OCI-LY3 (cell line): ENCODE measurements at regions not wholly inside any gene's neighbourhood (a gene's known extent, or its start where the extent isn't known, plus 50 kb on each side); places are given as distances from the start of the nearest gene placed in this dataset.

Experiments
- H2AFZ ChIP-seq: fragments of 200-600, 300-600 bp; shearing (Covaris generic); 2 replicates; pipeline ENCODE4 v1.6.0; 2014; ENCODE audit warnings: antibody characterized with exemption, low read depth, low read length
- H3K27ac ChIP-seq: fragments of 200-600, 300-600 bp; sonication (generic); 2 replicates; pipeline ENCODE4 v1.5.1; 2014; ENCODE audit warnings: mild to moderate bottlenecking, low read length, moderate library complexity, mixed read lengths
- H3K27me3 ChIP-seq: fragments of 200-600, 300-600 bp; sonication (generic); 2 replicates; pipeline ENCODE4 v1.6.1; 2014; ENCODE audit warnings: low read depth, low read length, mixed read lengths
- H3K36me3 ChIP-seq: fragments of 200-600, 300-600 bp; sonication (generic); replicated peaks from 2 replicates; pipeline ENCODE3; 2014; ENCODE audit warnings: low read depth, low read length, mixed read lengths
- H3K4me1 ChIP-seq: fragments of 300-600, 200-600 bp; sonication (generic); 2 replicates; pipeline ENCODE4 v1.6.1; 2014; ENCODE audit warnings: low read length, mixed read lengths
- H3K4me2 ChIP-seq: fragments of 200-600, 300-600 bp; sonication (generic); 2 replicates; pipeline ENCODE4 v1.6.1; 2014; ENCODE audit warnings: low read length, mixed read lengths
- H3K4me3 ChIP-seq: fragments of 300-600, 200-600 bp; sonication (generic); 2 replicates; pipeline ENCODE4 v1.5.1; 2014; ENCODE audit warnings: antibody characterized with exemption, mild to moderate bottlenecking, low read length, moderate library complexity
- H3K79me2 ChIP-seq: fragments of 300-600, 200-600 bp; shearing (Covaris generic); 2 replicates; pipeline ENCODE4 v1.6.1; 2014; ENCODE audit warnings: mild to moderate bottlenecking, low read length, mixed read lengths
- H3K9ac ChIP-seq: fragments of 300-600, 200-600 bp; shearing (Covaris generic); 2 replicates; pipeline ENCODE4 v1.6.0; 2014; ENCODE audit warnings: mild to moderate bottlenecking, low read length, moderate library complexity
- H3K9me3 ChIP-seq: fragments of 200-600, 300-600 bp; shearing (Covaris generic); 2 replicates; pipeline ENCODE4 v1.6.1; 2014; ENCODE audit warnings: low read length, mixed read lengths; ENCODE audit not compliant: insufficient read depth
- H4K20me1 ChIP-seq: fragments of 200-600, 300-600 bp; sonication (generic); 2 replicates; pipeline ENCODE4 v1.6.1; 2016; ENCODE audit warnings: low read length, mixed read lengths; ENCODE audit not compliant: insufficient read depth
- EZH2phosphoT487 ChIP-seq: fragments of 200-600 bp; shearing (Covaris generic); IDR thresholded peaks from 2 replicates; pipeline ENCODE4 v1.6.1; 2018; ENCODE audit warnings: antibody characterized with exemption, mixed run types, low read depth
- TF ChIP-seq, protein P1 (sequence below): fragments of 200-600, 300-600 bp; sonication (generic); IDR thresholded peaks from 2 replicates; pipeline ENCODE4 v1.5.1; 2014; ENCODE audit warnings: antibody characterized with exemption, low read length, low read depth

DNA sequence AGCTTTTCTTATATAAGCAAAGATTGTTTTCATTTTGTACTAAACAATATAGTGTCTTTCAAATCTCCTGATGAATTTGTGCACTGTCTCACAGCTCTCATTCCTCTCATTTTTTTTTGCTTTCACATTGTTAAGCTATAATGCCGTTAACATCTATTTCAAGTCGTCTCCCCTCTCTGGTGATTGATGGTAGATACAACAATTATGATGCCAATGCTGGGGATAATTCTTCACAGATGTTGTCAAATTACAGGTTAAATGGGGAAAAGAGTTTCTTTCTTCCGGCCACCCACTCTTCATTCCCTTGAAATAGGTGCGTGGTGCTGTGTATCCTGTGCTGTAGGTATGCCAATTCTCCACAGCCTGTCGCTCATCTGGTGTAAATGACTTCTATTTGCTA, 1053.7 kb upstream of the ZEB2 start:
- Histone ChIP-seq H3K4me3 (no peak overlapping the region), H3K4me1 (peaks cover 7% of the 10 kb centered on the region), H4K20me1 (no peaks in the 10 kb centered on the region), H3K9me3 (no peaks in the 10 kb centered on the region), H3K4me2 (no peak overlapping the region), H2AFZ (no peak overlapping the region), H3K27ac (no peak overlapping the region), H3K27me3 (no peaks in the 10 kb centered on the region), H3K79me2 (no peaks in the 10 kb centered on the region), H3K9ac (no peak overlapping the region), H3K36me3 (no peaks in the 10 kb centered on the region)
- TF ChIP-seq, protein P1, sequence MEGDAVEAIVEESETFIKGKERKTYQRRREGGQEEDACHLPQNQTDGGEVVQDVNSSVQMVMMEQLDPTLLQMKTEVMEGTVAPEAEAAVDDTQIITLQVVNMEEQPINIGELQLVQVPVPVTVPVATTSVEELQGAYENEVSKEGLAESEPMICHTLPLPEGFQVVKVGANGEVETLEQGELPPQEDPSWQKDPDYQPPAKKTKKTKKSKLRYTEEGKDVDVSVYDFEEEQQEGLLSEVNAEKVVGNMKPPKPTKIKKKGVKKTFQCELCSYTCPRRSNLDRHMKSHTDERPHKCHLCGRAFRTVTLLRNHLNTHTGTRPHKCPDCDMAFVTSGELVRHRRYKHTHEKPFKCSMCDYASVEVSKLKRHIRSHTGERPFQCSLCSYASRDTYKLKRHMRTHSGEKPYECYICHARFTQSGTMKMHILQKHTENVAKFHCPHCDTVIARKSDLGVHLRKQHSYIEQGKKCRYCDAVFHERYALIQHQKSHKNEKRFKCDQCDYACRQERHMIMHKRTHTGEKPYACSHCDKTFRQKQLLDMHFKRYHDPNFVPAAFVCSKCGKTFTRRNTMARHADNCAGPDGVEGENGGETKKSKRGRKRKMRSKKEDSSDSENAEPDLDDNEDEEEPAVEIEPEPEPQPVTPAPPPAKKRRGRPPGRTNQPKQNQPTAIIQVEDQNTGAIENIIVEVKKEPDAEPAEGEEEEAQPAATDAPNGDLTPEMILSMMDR: no peak
- TF ChIP-seq EZH2phosphoT487: no peak

GRCh38 chr2:145572238-145572637, 1052.3 kb upstream of the ZEB2 start:
- H3K79me2 ChIP-seq: no peaks in the 10 kb centered on the region
- TF ChIP-seq, protein P1: no peak
- TF ChIP-seq EZH2phosphoT487: no peak
- no peaks in the 10 kb centered on the region for H3K36me3 ChIP-seq
- peaks cover 7% of the 10 kb centered on the region for H3K4me1 ChIP-seq
- no peak overlapping the region for H3K4me2 ChIP-seq
- no peak overlapping the region for H2AFZ ChIP-seq
- no peaks in the 10 kb centered on the region for H3K9me3 ChIP-seq
- no peaks in the 10 kb centered on the region for H4K20me1 ChIP-seq
- no peak overlapping the region for H3K4me3 ChIP-seq
- no peak overlapping the region for H3K9ac ChIP-seq
- no peak overlapping the region for H3K27ac ChIP-seq
- no peaks in the 10 kb centered on the region for H3K27me3 ChIP-seq

- H4K20me1 ChIP-seq: no peaks in the 10 kb centered on the region
- no peak overlapping the region for H3K4me2 ChIP-seq
- H3K27ac ChIP-seq: no peak overlapping the region
- TF ChIP-seq, protein P1: no peak
- TF ChIP-seq EZH2phosphoT487: no peak
- no peaks in the 10 kb centered on the region for H3K9me3 ChIP-seq
- no peaks in the 10 kb centered on the region for H3K36me3 ChIP-seq
- no peaks in the 10 kb centered on the region for H3K27me3 ChIP-seq
- no peak overlapping the region for H3K4me3 ChIP-seq
- H3K79me2 ChIP-seq: no peaks in the 10 kb centered on the region
- peaks cover 7% of the 10 kb centered on the region for H3K4me1 ChIP-seq
- no peak overlapping the region for H2AFZ ChIP-seq
- no peak overlapping the region for H3K9ac ChIP-seq
Observed at GRCh38 chr2:145569108-145569507, 1049.2 kb upstream of the ZEB2 start.

DNA sequence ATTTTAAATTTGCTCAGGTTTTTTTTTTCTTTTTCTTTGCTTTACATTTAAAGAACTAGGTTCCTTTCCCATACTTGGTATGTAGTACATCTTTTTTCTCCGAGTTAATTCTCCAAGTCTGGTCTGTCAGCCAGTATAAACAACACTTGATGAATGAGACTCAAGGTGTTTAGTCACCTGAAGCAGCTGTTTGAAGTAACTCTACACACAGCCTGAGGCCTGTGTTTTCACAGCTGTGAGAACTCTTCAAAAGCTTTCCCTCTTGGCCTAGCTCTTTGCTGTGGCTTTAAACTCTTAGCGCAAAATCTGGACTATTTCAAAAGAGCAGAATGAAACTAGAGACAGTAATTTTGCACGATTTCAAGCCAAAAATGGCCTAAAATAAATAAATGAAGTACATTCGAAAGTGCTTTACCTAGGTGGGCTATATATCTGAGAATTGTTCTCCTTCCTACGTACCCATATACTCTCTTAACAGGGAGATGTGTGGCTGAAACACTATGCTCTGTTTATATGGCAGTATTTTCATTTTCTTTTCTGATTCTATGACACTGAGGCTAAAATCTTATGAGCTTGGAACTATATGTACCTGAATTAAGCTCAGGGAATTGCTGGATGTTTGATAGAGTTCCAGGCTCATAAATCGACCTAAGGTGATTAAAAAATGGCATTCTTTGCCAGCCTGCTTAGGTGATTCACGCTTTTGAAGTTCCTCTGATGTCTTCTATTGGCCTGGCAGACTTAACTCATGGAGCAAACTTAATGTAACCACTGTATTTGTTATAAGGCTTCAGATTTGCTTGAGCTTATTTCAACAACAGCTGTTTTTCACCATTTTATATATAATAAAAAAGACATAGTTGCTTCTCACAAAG, 1044.1 kb upstream of the ZEB2 start:
- Histone ChIP-seq H4K20me1 (no peaks in the 10 kb centered on the region), H3K9ac (no peak overlapping the region), H3K27ac (no peak overlapping the region), H2AFZ (no peak overlapping the region), H3K79me2 (no peaks in the 10 kb centered on the region), H3K36me3 (no peaks in the 10 kb centered on the region), H3K27me3 (no peaks in the 10 kb centered on the region), H3K9me3 (no peaks in the 10 kb centered on the region), H3K4me1 (peaks cover 8% of the 10 kb centered on the region), H3K4me2 (no peak overlapping the region), H3K4me3 (no peak overlapping the region)
- TF ChIP-seq, protein P1: no peak
- TF ChIP-seq EZH2phosphoT487: no peak
